CD4-positive, alpha-beta T cell treated with Interleukin-15 for 4 hours (primary cell): ENCODE measurements at regions not wholly inside any gene's neighbourhood (a gene's known extent, or its start where the extent isn't known, plus 50 kb on each side); places are given as distances from the start of the nearest gene placed in this dataset.

Experiments used
- DNase-seq: peaks from one replicate; pipeline ENCODE4 v3.0.0-alpha.2; 2020; ENCODE audit warnings: low spot score

GRCh38 chr4:26020881-26021280 lies 106.9 kb downstream of the SMIM20 start:
- no peak for DNase-seq

DNA sequence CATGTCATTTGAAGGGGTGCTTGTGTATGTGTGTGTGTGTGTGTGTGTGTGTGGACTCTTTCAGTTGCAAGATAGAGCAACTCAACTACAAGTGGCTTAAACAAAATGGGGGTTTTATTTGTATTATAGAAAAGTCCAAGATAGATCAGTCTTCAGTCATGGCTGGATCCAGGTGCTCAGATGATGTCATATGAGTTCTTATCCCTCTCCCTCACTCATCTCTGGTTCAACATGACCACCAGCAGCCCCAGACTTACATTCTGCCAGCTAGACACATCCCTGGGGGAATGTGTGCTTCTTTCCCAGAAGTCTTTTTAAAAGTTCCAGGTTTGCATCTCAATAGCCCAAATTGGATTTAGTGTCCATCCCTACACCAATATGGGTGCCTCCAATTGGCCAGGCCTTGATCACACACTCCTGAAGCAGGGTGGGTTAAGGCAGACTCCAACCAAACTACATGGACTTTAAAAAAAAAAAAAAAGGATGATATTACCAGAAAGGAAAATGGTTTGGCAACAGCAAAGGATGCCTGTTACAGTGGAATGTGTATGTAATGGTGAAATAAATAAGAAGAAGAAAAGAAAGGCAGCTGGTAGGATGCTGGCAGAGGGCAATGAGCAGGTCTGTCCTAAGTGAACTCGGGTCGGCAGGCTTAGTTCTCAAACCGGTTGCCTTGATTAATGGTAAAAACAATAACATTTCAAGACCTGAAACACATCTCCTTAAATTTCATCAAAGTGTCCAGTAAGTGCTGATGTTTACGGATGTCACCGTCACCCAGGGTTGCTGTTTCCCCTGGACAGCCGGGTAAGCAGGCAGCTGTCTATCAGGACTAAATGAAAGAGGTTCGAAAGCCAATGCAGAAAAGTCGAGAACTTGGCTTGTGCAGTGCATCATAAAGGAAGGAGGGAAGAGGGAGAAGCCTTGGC lies 107.7 kb downstream of the SMIM20 start:
- no peak for DNase-seq

DNA sequence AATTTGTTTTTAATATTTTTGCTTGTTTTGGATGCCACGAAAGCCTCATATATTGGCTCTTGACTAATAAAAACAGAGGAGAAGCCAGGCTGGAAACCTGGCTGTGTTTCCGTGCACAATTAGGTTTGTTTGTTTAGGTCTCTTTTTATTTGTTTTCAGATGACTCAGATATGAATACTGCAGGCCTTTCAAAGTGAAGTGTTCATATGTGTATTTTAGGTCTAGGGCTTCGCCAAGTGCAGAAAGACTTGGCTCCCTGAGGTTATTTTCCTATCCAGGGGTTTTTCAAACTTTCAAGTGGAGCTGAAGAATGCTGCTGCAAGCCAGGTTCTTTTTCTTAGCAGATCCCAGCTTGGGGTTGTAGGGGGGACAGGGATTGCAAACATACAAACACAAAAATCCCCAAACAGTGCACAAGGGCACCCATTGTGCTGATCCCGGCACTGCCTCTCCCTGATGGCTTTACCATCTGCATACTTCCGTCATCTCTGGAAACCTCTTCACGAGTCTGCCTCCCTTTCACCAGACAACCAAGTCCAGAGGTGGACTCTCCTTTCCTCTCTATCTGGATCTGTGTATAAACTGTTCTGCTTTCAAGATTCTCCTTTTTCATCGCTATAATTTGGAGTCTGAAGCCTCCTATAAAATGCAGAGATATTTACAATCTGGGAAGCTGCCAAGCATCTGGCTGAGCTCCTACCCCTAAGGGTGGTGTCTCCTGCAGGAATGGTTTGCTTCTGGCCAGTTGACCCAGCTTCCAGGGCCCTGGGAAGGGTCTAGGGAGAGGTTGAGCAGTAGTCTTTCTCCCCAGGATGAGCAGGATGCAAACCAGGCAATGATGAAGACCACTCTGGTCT lies 108.6 kb downstream of the SMIM20 start:
- DNase-seq: no peak

DNA sequence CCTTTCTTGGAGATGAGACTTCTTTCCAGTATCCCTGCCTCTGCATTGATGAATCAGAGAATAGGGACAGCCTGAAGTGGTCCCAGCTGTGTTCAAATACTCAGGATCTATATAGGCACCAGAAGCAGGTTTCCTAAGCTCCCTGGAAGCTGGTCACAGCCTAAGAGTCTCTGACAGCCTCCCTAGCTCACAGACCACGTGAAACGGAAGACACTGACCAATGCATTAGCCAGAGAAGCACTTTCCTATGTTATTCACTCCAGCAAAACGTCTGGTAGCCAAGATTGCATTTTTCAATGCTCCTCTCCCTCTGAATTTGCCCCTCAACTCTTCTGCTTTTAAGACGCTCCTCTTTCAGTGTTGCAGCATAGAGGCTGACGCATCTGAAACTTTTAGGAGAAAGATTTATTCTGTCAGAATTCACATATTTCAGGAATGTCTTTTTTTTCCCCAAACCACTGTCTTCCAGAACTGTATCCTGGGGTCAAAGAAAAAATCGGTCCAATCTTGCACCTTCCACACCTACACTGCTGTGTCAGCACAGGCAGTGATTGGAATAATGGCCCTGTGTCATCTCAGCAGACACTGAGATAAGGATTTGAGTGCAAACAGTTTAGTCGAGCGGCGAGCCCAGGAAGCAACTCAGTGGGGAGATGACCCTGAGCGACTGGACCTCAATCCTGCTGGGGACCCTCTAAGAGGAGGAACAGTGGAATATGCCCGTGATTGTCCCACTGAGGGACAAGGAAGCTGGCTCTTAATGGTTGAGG lies 109.4 kb downstream of the SMIM20 start:
- DNase-seq: no peak

- no peak for DNase-seq
Measured at GRCh38 chr4:26024079-26024478, 110.1 kb downstream of the SMIM20 start.

- DNase-seq: no peak
Measured at GRCh38 chr4:26028133-26028792, 114.2 kb downstream of the SMIM20 start.

DNA sequence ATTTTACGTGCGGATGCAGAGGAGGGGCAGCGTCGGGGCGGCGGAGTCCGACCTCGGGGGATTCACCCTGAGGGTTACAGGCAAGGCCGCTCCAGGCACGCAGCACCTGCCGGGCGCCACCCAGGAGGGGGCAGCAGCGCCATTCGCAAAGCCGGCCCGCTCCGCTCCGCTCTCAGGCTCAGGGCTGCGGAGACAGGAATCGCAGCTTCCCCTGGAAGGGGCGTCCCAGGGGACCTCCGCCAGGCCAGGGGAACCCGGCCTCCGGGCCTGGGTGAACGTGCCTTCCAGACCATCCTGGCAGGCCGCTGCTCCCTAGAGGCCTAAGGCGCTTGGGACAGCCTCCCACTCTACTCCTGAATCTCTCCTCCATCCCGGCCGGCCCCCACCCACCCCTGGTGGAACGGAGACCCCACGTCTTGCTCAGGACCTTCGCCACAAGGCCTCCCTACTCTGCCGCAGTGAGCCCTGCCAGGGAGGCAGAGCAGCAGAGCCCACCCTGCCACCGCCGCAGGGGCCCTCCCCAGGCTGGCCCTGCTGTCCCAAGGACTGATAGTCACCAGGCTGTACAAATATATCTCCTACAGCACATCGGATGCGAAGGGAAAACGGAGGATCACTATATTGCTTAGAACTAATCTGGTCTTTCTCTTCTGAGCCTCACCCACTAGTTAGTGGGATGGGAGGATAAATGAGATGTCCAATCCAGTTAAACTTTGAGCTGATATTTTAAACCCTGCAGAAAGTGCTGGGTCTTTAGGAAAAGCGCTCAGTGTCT lies 115.0 kb downstream of the SMIM20 start:
- peak; percentile 50 for DNase-seq

GRCh38 chr4:26029568-26030131 lies 115.6 kb downstream of the SMIM20 start:
- no peak for DNase-seq

DNA sequence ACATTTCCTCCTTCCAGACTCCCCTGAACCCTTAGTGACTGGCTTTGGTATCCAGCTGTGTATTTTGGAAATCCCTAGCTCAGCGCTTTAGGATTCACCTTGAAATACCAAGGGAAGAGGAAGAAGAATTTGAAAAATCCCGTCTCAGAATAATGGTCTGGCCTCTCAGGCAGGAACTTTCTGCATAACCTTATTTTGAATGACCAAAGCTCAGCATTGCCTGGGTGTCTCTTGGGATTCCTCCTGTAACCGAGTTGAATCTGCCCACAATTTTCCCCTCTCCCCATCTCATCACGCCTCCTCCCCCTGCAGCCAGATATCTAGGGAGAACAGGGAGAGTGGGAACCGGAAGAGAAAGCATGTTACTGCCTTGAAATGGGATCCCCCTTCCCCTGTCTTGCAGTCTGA lies 116.2 kb downstream of the SMIM20 start:
- DNase-seq: no peak

DNA sequence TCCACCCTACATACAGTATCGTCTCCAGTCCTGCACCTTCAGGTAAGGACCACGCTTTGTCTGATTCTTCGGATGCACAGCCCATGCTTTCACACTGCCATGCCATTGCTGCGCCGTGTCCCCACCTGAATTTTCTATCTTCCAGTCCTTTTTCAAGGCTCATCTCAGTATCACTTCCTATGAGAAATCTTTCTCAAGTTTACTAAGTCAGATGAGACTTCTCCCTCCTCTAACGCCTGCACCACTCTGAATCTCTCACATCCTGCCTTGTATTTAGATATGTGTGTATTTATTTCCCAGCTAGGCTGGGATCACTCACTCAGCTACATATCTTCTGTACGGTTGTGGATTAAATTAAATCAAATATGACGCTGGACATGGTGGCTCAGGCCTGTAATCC lies 116.8 kb downstream of the SMIM20 start:
- no peak for DNase-seq

GRCh38 chr4:26031704-26032103 lies 117.7 kb downstream of the SMIM20 start:
- DNase-seq: no peak

DNA sequence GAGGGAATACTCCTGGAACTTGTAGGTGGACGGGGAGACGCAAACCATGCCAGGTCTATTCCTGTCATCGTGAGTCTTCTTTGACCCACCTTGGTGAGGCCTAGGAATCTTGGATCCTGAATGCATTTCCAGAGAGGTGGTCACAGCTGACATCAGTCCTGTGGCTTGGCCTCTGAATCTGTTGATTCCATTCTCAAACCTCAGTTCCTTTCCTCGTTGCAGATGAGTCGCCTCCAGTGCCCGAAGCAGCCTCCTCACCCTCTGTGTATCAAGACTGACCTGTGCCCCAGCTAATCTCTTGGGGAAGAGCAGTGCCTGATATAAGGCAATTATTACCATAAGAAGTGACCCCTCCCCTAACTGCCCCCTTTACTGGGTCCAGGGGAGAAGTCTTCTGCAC lies 118.1 kb downstream of the SMIM20 start:
- no peak for DNase-seq

DNA sequence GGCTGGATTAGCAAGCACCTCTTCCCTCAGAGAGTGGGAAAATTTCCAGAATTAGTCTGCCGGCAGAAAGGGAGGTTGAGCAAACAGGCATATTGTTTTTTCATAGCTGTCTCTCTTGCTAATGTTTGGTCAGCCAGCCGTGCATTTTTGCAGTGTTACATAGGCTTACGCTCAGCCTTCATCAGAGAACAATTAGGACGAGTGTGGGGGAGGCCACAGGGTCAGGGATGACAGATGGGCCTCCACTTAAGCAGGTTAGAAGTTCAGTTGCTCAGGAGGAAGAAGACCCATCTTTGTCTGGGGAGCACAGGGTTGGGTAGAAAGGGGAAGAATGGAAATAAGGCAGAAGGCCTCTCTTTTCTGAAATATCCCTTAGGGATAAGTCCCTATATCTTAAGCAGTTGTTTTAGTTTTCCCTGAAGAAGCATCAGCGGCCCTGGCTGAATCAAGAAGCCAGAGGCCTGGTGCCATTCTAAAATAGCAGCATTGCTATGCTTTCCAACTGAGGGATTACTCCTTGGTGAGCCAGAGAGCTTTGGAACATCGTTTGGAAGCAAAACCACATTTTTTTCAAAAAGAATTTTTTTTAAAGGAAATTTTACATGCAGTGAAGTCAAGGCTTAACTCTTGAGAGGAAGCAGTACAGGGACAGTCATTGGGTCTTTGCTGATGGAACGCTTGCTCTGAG lies 118.8 kb downstream of the SMIM20 start:
- DNase-seq: no peak

GRCh38 chr4:26033389-26033788 lies 119.4 kb downstream of the SMIM20 start:
- DNase-seq: no peak

- no peak for DNase-seq
Measured at GRCh38 chr4:26034849-26035248, 120.8 kb downstream of the SMIM20 start.

- no peak for DNase-seq
Measured at GRCh38 chr4:26035921-26036320, 121.9 kb downstream of the SMIM20 start.

GRCh38 chr4:26039639-26040359 lies 125.8 kb downstream of the SMIM20 start:
- DNase-seq: no peak

DNA sequence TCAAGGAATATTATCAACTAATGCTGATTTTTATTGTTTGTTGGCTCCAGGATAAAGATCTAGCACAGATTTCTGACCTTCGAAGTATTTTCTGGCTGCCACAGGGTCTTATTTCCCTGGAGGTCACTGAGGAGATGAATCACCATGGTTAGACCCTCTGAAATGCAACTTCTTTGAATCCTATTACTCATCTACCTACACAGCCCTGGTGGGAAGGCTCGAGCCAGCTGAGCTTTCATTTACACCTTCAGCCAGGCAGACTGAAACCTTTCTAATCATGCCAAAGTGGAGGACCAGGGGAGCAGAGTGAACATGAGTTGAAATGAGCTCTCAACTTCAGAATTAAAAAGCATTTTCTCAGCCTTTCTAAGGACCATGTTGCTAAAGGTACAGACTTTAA lies 130.5 kb downstream of the SMIM20 start:
- DNase-seq: no peak

GRCh38 chr4:26044983-26045382 lies 131.0 kb downstream of the SMIM20 start:
- DNase-seq: no peak
